HCT116 (cell line): ENCODE measurements at regions not wholly inside any gene's neighbourhood (a gene's known extent, or its start where the extent isn't known, plus 50 kb on each side); places are given as distances from the start of the nearest gene placed in this dataset.

Experiments
- ATAC-seq: fragments of 200-7000 bp; cut with Tn5 transposase; 2 replicates; pipeline ENCODE4 v1.9.1; 2020; ENCODE audit warnings: mild to moderate bottlenecking, moderate library complexity
- BruUV-seq: library from RNA; stranded (reverse); fragments of 400-500 nt; replicated peaks from 2 replicates; lab custom pipeline; 2021; lab: Mats Ljungman, UMichigan
- CTCF ChIA-PET: fragments of 300-600 bp; sonication (Branson Sonifier 250); formaldehyde crosslinking; loops from one replicate; lab custom pipeline; 2021; ENCODE audit warnings: antibody characterized with exemption; lab: Charles Lee
- POLR2A ChIA-PET: fragments of 300-600, 350-600 bp; sonication (Branson Sonifier 250); formaldehyde crosslinking; loops from one replicate; lab custom pipeline; 2021; ENCODE audit warnings: antibody characterized with exemption; lab: Charles Lee
- RAD21 ChIA-PET, 2 experiments: fragments of 300-600 bp; sonication (Branson Sonifier 250); formaldehyde crosslinking; loops; one replicate each; lab custom pipeline; 2023; ENCODE audit warnings: low total read pairs in 2 of 2; ENCODE audit not compliant: uncharacterized antibody in 2 of 2, unreplicated experiment in 2 of 2, low non-redundant PET in 1 of 2; lab: Charles Lee
- DNase-seq: peaks from one replicate; pipeline ENCODE4 v3.0.0-alpha.2; 2010; ENCODE audit warnings: low read depth, low spot score
- H2AFZ ChIP-seq: fragments of 200-600 bp; shearing (Covaris generic), sonication (generic); 2 replicates; pipeline ENCODE4 v1.6.1; 2017; ENCODE audit warnings: low read depth, mixed run types, mixed read lengths, antibody characterized with exemption, low read length; ENCODE audit not compliant: poor library complexity, severe bottlenecking
- H3K27ac ChIP-seq: 2 replicates; pipeline ENCODE4 v1.5.1; 2012; ENCODE audit warnings: low read depth, low read length
- H3K27me3 ChIP-seq: fragments of 200-600 bp; sonication (generic); 2 replicates; pipeline ENCODE4 v1.6.1; 2016; ENCODE audit warnings: mixed run types, low read length, mixed read lengths; ENCODE audit not compliant: insufficient read depth
- H3K36me3 ChIP-seq, 2 experiments: fragments of 200-500 bp in 1 of 2; fragments of 200-600 bp in 1 of 2; sonication (Bioruptor generic) in 1 of 2; sonication (generic) in 1 of 2; 2 replicates each; pipeline versions ENCODE4 v1.5.1 to v1.6.1; 2014 to 2016; ENCODE audit warnings: low read length in 2 of 2, inconsistent platforms in 1 of 2, mixed read lengths in 1 of 2, mixed run types in 1 of 2; ENCODE audit not compliant: insufficient read depth in 2 of 2, control insufficient read depth in 1 of 2
- H3K4me1 ChIP-seq, 2 experiments: fragments of 200-600 bp in 1 of 2; sonication (generic) in 1 of 2; 2 replicates each; pipeline versions ENCODE4 v1.5.1 to v1.6.1; 2012 to 2017; ENCODE audit warnings: low read length in 2 of 2, inconsistent platforms in 1 of 2, mild to moderate bottlenecking in 1 of 2, mixed read lengths in 1 of 2, mixed run types in 1 of 2, moderate library complexity in 1 of 2; ENCODE audit not compliant: insufficient read depth in 2 of 2, control insufficient read depth in 1 of 2
- H3K4me2 ChIP-seq: fragments of 200-600 bp; sonication (generic); 2 replicates; pipeline ENCODE4 v1.6.1; 2017; ENCODE audit warnings: mixed run types, low read length, mixed read lengths
- H3K4me3 ChIP-seq, 2 experiments: fragments of 200-600 bp in 1 of 2; sonication (generic) in 1 of 2; replicated peaks in 1 of 2; 2 replicates each; pipeline ENCODE4 v1.5.1; 2011 to 2016; ENCODE audit warnings: low read length in 2 of 2, control low read depth in 1 of 2, low read depth in 1 of 2, mild to moderate bottlenecking in 1 of 2, mixed read lengths in 1 of 2, mixed run types in 1 of 2
- H3K79me2 ChIP-seq: fragments of 200-600 bp; sonication (generic); 2 replicates; pipeline ENCODE4 v1.6.1; 2017; ENCODE audit warnings: mild to moderate bottlenecking, mixed run types, low read length, moderate library complexity, mixed read lengths; ENCODE audit not compliant: insufficient read depth
- H3K9ac ChIP-seq: fragments of 200-600 bp; sonication (generic); 2 replicates; pipeline ENCODE4 v1.6.1; 2016; ENCODE audit warnings: low read length, mixed read lengths
- H3K9me2 ChIP-seq: fragments of 200-600 bp; sonication (generic), shearing (Covaris generic); 2 replicates; pipeline ENCODE4 v1.6.1; 2017; ENCODE audit warnings: mixed run types, mild to moderate bottlenecking, moderate library complexity; ENCODE audit not compliant: insufficient read depth
- H3K9me3 ChIP-seq, 2 experiments: fragments of 200-500 bp in 1 of 2; fragments of 200-600 bp in 1 of 2; sonication (Bioruptor generic) in 1 of 2; sonication (generic) in 1 of 2; 2 replicates each; pipeline ENCODE4 v1.6.1; 2014 to 2017; ENCODE audit warnings: low read length in 2 of 2, mixed read lengths in 2 of 2, inconsistent platforms in 1 of 2, low read depth in 1 of 2, mild to moderate bottlenecking in 1 of 2, mixed run types in 1 of 2, moderate library complexity in 1 of 2; ENCODE audit not compliant: control insufficient read depth in 1 of 2, insufficient read depth in 1 of 2
- H4K20me1 ChIP-seq: fragments of 200-600 bp; sonication (generic), shearing (Covaris generic); 2 replicates; pipeline ENCODE4 v1.6.1; 2017; ENCODE audit warnings: mixed run types, mild to moderate bottlenecking, moderate library complexity; ENCODE audit not compliant: insufficient read depth
- CBX3 ChIP-seq: IDR thresholded peaks from 2 replicates; pipeline ENCODE4 v1.6.1; 2012; ENCODE audit warnings: low read depth
- CEBPB ChIP-seq: IDR thresholded peaks from 2 replicates; pipeline ENCODE4 v1.6.1; 2012; ENCODE audit warnings: low read depth
- ELF1 ChIP-seq: IDR thresholded peaks from 2 replicates; pipeline ENCODE4 v1.6.1; 2012; ENCODE audit warnings: low read depth, borderline replicate concordance
- EZH2 ChIP-seq: fragments of 200-600 bp; sonication (generic); IDR thresholded peaks from 2 replicates; pipeline ENCODE4 v1.6.1; 2017; ENCODE audit warnings: antibody characterized with exemption, mixed run types
- FOSL1 ChIP-seq: IDR thresholded peaks from 2 replicates; pipeline ENCODE4 v1.6.1; 2012; ENCODE audit warnings: low read depth
- POLR2AphosphoS5 ChIP-seq: IDR thresholded peaks from 2 replicates; pipeline ENCODE4 v1.6.1; 2011; ENCODE audit warnings: mild to moderate bottlenecking, low read depth, low read length, moderate library complexity
- SIN3A ChIP-seq: IDR thresholded peaks from 2 replicates; pipeline ENCODE4 v1.6.1; 2012; ENCODE audit warnings: low read depth
- SP1 ChIP-seq: IDR thresholded peaks from 2 replicates; pipeline ENCODE4 v1.6.1; 2012; ENCODE audit warnings: low read depth
- TCF7L2 ChIP-seq: IDR thresholded peaks from 2 replicates; pipeline ENCODE4 v1.7.0; 2011; ENCODE audit warnings: borderline replicate concordance, inconsistent platforms; ENCODE audit not compliant: insufficient read depth, insufficient read length; ENCODE audit errors: extremely low read depth
- YY1 ChIP-seq: IDR thresholded peaks from 2 replicates; pipeline ENCODE4 v1.6.1; 2011; ENCODE audit warnings: low read length, low read depth, moderate library complexity, mild to moderate bottlenecking; ENCODE audit not compliant: insufficient replicate concordance; ENCODE audit errors: extremely low read depth
- ZFX ChIP-seq: fragments of 450-650 bp; IDR thresholded peaks from 2 replicates; pipeline ENCODE4 v1.6.1; 2017
- ZNF274 ChIP-seq: fragments of 200-500 bp; sonication (Bioruptor generic); IDR thresholded peaks from 2 replicates; pipeline ENCODE4 v1.6.1; 2014; ENCODE audit warnings: mild to moderate bottlenecking, low read depth, low read length, inconsistent platforms
- intact Hi-C: fragments of 100-400 bp; cut with micrococcal nuclease; formaldehyde crosslinking; loops from 2 replicates; pipeline ENCODE4 v1.10.0; 2022
- TF ChIP-seq, protein P1 (sequence below): IDR thresholded peaks from 2 replicates; pipeline ENCODE4 v1.6.1; 2012
- TF ChIP-seq, protein P2 (sequence below): IDR thresholded peaks from 2 replicates; pipeline ENCODE4 v1.6.1; 2011; ENCODE audit warnings: mild to moderate bottlenecking, low read length, moderate library complexity; ENCODE audit not compliant: insufficient replicate concordance; ENCODE audit errors: extremely low read depth

DNA sequence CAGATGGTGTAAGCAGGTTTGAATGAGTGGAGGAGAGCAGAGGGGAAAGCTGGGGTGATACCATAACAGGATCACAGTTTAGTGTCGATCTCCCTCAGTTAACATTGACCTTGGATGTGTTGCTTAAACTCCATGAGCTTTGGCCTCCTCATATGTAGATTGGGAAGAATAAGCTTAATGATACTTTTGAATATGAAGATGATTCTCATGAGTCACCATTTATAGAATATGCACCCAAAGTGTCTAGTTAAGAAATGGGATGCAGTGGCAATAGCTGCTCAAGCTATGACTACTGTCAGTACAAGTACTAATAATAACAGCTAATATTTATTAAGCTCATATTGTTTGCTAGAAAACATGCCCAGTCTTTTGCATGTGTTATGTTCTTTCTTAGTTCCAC is 236.2 kb upstream of the KIRREL3 start (continued):
- TF ChIP-seq ZNF274: no peak
- no peak for TF ChIP-seq POLR2AphosphoS5
- TF ChIP-seq, protein P1, sequence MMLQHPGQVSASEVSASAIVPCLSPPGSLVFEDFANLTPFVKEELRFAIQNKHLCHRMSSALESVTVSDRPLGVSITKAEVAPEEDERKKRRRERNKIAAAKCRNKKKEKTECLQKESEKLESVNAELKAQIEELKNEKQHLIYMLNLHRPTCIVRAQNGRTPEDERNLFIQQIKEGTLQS: no peak

DNA sequence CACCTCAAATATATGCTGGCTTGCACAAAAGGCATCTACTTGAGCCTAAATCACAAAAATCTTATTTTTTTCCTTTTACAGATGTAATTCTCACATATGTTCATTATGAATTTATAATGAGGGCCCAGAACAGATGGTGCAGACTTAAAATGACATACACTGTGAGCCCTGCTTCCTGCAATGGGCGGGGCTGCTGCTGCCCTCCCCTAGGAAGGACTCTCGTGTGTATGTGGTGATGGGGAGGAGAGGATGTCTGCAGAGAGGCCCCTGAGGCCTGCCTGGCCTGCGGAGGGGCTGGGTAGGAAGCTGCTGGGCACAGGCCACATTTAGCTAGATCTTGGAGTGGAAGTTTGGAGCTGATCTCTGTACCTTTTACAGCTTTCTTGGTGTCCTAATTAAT is 233.4 kb upstream of the KIRREL3 start:
- no peaks in the 10 kb centered on the region for H3K9me2 ChIP-seq
- intact Hi-C loops: no loop called here
- no peaks in the 10 kb centered on the region for H3K36me3 ChIP-seq
- no peak overlapping the region for H3K4me3 ChIP-seq
- no peaks in the 10 kb centered on the region for H3K79me2 ChIP-seq
- no peaks in the 10 kb centered on the region for H3K27me3 ChIP-seq
- ChIA-PET CTCF (no interaction called here), RAD21 (no interaction called here), POLR2A (no interaction called here)
- H3K4me2 ChIP-seq: no peak overlapping the region
- no peak overlapping the region for H3K27ac ChIP-seq
- peaks cover 9 to 15% of the 10 kb centered on the region in 2 experiments; a peak in 2 of 4 replicates for H3K9me3 ChIP-seq
- TF ChIP-seq CEBPB (no peak), POLR2AphosphoS5 (no peak)
- no TSS peak for BruUV-seq
- H3K4me1 ChIP-seq: no peaks in the 10 kb centered on the region
- no peak overlapping the region for H2AFZ ChIP-seq
- no peak for ATAC-seq
- H4K20me1 ChIP-seq: no peaks in the 10 kb centered on the region
- DNase-seq: no peak
- no peak overlapping the region for H3K9ac ChIP-seq

DNA sequence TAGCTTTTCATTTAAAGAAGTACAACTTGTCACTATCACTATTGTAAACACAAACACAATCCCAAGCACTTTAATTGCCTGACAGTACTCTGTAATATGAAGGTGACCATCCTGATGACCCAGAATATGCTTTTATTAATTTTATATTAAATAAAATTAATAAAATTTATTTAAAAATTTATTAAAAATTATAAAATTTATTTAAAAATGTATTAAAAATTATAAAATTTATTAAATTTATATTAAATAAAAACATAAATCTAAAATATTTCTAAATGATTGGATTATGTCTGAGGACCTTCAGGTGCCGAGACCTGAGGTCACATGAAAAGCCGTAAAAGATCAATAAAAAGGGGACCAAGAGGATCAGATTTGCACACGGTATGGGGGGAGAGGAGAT is 229.8 kb upstream of the KIRREL3 start:
- Histone ChIP-seq H2AFZ (no peak overlapping the region), H3K27me3 (no peaks in the 10 kb centered on the region), H3K9me2 (no peaks in the 10 kb centered on the region), H3K9ac (no peak overlapping the region), H3K4me3 (no peak overlapping the region), H3K27ac (no peak overlapping the region), H3K4me2 (no peak overlapping the region), H4K20me1 (no peaks in the 10 kb centered on the region), H3K36me3 (no peaks in the 10 kb centered on the region), H3K9me3 (peaks cover 9 to 15% of the 10 kb centered on the region in 2 experiments; a peak in 2 of 4 replicates), H3K4me1 (no peaks in the 10 kb centered on the region), H3K79me2 (no peaks in the 10 kb centered on the region)
- no TSS peak for BruUV-seq
- no peak for TF ChIP-seq TCF7L2
- no peak for TF ChIP-seq SIN3A
- no peak for TF ChIP-seq EZH2
- TF ChIP-seq SP1: no peak
- TF ChIP-seq CBX3: no peak
- no peak for TF ChIP-seq POLR2AphosphoS5
- TF ChIP-seq, protein P2, sequence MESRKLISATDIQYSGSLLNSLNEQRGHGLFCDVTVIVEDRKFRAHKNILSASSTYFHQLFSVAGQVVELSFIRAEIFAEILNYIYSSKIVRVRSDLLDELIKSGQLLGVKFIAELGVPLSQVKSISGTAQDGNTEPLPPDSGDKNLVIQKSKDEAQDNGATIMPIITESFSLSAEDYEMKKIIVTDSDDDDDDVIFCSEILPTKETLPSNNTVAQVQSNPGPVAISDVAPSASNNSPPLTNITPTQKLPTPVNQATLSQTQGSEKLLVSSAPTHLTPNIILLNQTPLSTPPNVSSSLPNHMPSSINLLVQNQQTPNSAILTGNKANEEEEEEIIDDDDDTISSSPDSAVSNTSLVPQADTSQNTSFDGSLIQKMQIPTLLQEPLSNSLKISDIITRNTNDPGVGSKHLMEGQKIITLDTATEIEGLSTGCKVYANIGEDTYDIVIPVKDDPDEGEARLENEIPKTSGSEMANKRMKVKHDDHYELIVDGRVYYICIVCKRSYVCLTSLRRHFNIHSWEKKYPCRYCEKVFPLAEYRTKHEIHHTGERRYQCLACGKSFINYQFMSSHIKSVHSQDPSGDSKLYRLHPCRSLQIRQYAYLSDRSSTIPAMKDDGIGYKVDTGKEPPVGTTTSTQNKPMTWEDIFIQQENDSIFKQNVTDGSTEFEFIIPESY: no peak
- TF ChIP-seq CEBPB: no peak
- TF ChIP-seq YY1: no peak
- no peak for TF ChIP-seq FOSL1
- no peak for TF ChIP-seq ZFX
- no peak for TF ChIP-seq ELF1
- ChIA-PET CTCF (no interaction called here), POLR2A (no interaction called here), RAD21 (no interaction called here)
- DNase-seq (no peak), ATAC-seq (no peak)
- intact Hi-C loops: no loop called here
